HUES48 (cell line): ENCODE measurements at regions not wholly inside any gene's neighbourhood (a gene's known extent, or its start where the extent isn't known, plus 50 kb on each side); places are given as distances from the start of the nearest gene placed in this dataset.

Experiments used
- H3K27ac ChIP-seq: one replicate; pipeline ENCODE4 v1.7.0; 2013; ENCODE audit warnings: low read depth, low read length, inconsistent platforms
- H3K27me3 ChIP-seq: 2 replicates; pipeline ENCODE4 v1.6.1; 2013; ENCODE audit warnings: mild to moderate bottlenecking, low read length; ENCODE audit not compliant: control insufficient read depth, insufficient read depth
- H3K36me3 ChIP-seq: 2 replicates; pipeline ENCODE4 v1.6.1; 2013; ENCODE audit warnings: low read length; ENCODE audit not compliant: control insufficient read depth, insufficient read depth
- H3K4me1 ChIP-seq: 2 replicates; pipeline ENCODE4 v1.6.1; 2013; ENCODE audit warnings: mild to moderate bottlenecking, low read length; ENCODE audit not compliant: control insufficient read depth, insufficient read depth
- H3K4me3 ChIP-seq: 2 replicates; pipeline ENCODE4 v1.5.1; 2013; ENCODE audit warnings: mild to moderate bottlenecking, low read depth, low read length
- H3K9ac ChIP-seq: 2 replicates; pipeline ENCODE4 v1.6.1; 2013; ENCODE audit warnings: mild to moderate bottlenecking, low read depth, low read length, moderate library complexity
- H3K9me3 ChIP-seq: 2 replicates; pipeline ENCODE4 v1.6.1; 2013; ENCODE audit warnings: low read length; ENCODE audit not compliant: control insufficient read depth, insufficient read depth

DNA sequence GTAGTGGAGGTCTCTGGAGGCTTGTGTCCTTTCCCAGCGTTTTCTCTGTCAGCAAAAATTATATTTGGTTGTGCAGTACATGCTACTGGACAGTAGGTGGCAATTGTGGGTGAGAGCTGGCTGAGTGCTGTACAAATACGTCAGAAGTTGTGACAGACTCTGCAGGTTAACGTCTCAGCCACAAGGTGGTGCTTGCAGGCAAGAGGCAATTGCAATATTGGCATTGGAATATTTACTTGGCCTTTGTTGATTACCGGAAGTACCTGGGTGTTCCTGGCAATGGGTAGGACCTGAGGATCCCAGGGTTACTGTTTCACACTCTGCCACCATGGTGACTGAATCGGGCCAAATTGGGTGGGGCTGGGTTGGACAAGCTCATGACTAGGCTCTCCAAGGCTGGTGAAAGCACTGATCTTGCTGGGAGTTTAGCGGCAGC, 333.9 kb upstream of the LMO3 start:
- no peaks in the 10 kb centered on the region for H3K27me3 ChIP-seq
- no peaks in the 10 kb centered on the region for H3K4me1 ChIP-seq
- no peak overlapping the region for H3K27ac ChIP-seq
- no peaks in the 10 kb centered on the region for H3K9me3 ChIP-seq
- H3K36me3 ChIP-seq: no peaks in the 10 kb centered on the region
- H3K9ac ChIP-seq: no peak overlapping the region
- no peak overlapping the region for H3K4me3 ChIP-seq

- H3K9ac ChIP-seq: no peak overlapping the region
These were observed 321.3 kb upstream of the LMO3 start for GRCh38 chr12:16927259-16927658.

GRCh38 chr12:16920451-16920850, 314.5 kb upstream of the LMO3 start:
- H3K4me3 ChIP-seq: no peak overlapping the region
- H3K27me3 ChIP-seq: no peaks in the 10 kb centered on the region
- H3K27ac ChIP-seq: no peak overlapping the region
- no peak overlapping the region for H3K9ac ChIP-seq
- H3K4me1 ChIP-seq: no peaks in the 10 kb centered on the region
- peaks cover 17% of the 10 kb centered on the region for H3K9me3 ChIP-seq
- H3K36me3 ChIP-seq: no peaks in the 10 kb centered on the region

More at GRCh38 chr12:16927259-16927658, 321.3 kb upstream of the LMO3 start:
- Histone ChIP-seq H3K9me3 (no peaks in the 10 kb centered on the region), H3K4me3 (no peak overlapping the region), H3K4me1 (no peaks in the 10 kb centered on the region), H3K27me3 (no peaks in the 10 kb centered on the region), H3K36me3 (no peaks in the 10 kb centered on the region), H3K27ac (no peak overlapping the region)

GRCh38 chr12:16919551-16919950, 313.6 kb upstream of the LMO3 start:
- Histone ChIP-seq H3K36me3 (no peaks in the 10 kb centered on the region), H3K4me1 (no peaks in the 10 kb centered on the region), H3K9me3 (peaks cover 17% of the 10 kb centered on the region), H3K4me3 (no peak overlapping the region), H3K27ac (no peak overlapping the region), H3K27me3 (no peaks in the 10 kb centered on the region), H3K9ac (no peak overlapping the region)

GRCh38 chr12:16914853-16915252, 308.9 kb upstream of the LMO3 start:
- Histone ChIP-seq H3K27ac (no peak overlapping the region), H3K4me1 (no peaks in the 10 kb centered on the region), H3K4me3 (no peak overlapping the region), H3K27me3 (no peaks in the 10 kb centered on the region), H3K36me3 (no peaks in the 10 kb centered on the region), H3K9ac (no peak overlapping the region), H3K9me3 (peaks cover 7% of the 10 kb centered on the region)

DNA sequence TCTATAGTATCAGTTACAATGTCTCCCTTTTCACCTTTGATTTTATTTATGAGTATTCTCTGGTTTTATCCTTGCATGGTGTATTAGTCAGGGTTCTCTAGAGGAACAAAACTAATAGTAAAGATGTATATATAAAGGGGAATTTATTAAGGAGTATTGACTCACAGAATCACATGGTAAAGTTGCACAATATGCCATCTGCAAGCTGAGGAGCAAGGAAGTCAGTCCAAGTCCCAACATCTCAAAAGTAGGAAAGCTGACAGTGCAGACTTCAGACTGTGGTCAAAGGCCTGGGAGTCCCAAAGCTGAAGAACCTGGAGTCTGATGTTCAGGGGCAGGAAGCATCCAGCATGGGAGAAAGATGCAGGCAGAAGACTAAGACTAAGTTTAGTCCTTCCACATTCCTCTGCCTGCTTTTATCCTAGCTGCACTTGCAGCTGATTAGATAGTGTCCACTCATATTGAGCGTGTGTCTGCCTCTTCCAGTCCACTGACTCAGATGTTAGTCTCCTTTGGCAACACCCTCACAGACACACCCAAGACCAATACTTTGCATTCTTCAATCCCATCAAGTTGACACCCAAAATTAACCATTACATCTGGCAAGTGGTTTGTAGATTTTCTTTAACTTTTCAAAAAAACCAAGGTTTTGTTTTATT, 308.0 kb upstream of the LMO3 start:
- Histone ChIP-seq H3K4me1 (no peaks in the 10 kb centered on the region), H3K36me3 (no peaks in the 10 kb centered on the region), H3K27ac (no peak overlapping the region), H3K27me3 (no peaks in the 10 kb centered on the region), H3K4me3 (no peak overlapping the region), H3K9me3 (peaks cover 2% of the 10 kb centered on the region; the same call in 1 of the 2 replicates), H3K9ac (no peak overlapping the region)

DNA sequence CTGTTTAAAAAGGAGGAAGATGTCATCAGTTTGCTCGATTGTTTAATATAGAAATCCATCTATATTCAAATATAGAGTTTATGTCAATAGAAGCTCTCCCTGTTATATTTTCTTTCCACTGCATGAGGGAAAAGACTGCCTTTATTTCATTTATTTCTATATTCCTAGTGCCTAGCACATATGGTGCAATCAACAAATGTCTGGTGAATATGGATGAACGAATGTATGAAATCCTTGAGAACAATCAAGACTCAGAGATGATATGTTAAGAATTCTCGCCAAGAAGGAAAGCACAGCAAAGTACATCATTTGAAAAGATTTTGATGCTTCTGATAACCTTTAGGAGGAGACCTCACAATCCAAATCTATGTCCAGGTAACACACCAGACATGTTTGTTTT, 296.0 kb upstream of the LMO3 start:
- Histone ChIP-seq H3K36me3 (no peaks in the 10 kb centered on the region), H3K4me1 (no peaks in the 10 kb centered on the region), H3K27me3 (no peaks in the 10 kb centered on the region), H3K27ac (no peak overlapping the region), H3K4me3 (no peak overlapping the region), H3K9ac (no peak overlapping the region), H3K9me3 (no peaks in the 10 kb centered on the region)

DNA sequence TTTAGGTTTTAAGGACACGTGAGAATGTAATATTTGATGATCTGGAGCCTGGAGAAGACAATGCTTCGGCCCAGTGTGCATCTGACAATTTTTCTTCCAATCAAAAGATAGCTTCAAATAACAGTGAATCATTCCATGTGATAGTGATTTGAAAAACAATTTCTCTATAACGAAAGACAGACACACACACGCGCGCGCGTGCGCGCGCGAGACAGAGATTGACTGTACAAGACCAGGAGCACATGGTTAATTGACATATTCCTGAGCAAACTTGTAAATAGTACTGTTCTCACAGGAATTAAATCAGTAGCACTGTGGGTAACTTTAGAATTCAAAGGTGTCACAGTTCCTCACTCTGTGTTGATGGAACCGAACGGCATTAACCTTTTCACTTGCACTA, 287.5 kb upstream of the LMO3 start:
- H3K4me3 ChIP-seq: no peak overlapping the region
- no peak overlapping the region for H3K9ac ChIP-seq
- H3K27ac ChIP-seq: no peak overlapping the region
- no peaks in the 10 kb centered on the region for H3K9me3 ChIP-seq
- no peaks in the 10 kb centered on the region for H3K27me3 ChIP-seq
- H3K36me3 ChIP-seq: no peaks in the 10 kb centered on the region
- H3K4me1 ChIP-seq: no peaks in the 10 kb centered on the region

GRCh38 chr12:16891673-16892072, 285.7 kb upstream of the LMO3 start:
- no peaks in the 10 kb centered on the region for H3K36me3 ChIP-seq
- no peaks in the 10 kb centered on the region for H3K4me1 ChIP-seq
- H3K27me3 ChIP-seq: no peaks in the 10 kb centered on the region
- no peak overlapping the region for H3K27ac ChIP-seq
- H3K9ac ChIP-seq: no peak overlapping the region
- H3K4me3 ChIP-seq: no peak overlapping the region
- no peaks in the 10 kb centered on the region for H3K9me3 ChIP-seq

- H3K4me1 ChIP-seq: peaks cover 6% of the 10 kb centered on the region; the same call in 1 of the 2 replicates
- H3K27me3 ChIP-seq: no peaks in the 10 kb centered on the region
- H3K9ac ChIP-seq: no peak overlapping the region
- H3K36me3 ChIP-seq: no peaks in the 10 kb centered on the region
- H3K9me3 ChIP-seq: no peaks in the 10 kb centered on the region
- H3K4me3 ChIP-seq: no peak overlapping the region
- no peak overlapping the region for H3K27ac ChIP-seq
These were observed 278.9 kb upstream of the LMO3 start for GRCh38 chr12:16884819-16885218.

- H3K4me1 ChIP-seq: peaks cover 6% of the 10 kb centered on the region; the same call in 1 of the 2 replicates
- no peaks in the 10 kb centered on the region for H3K27me3 ChIP-seq
- H3K36me3 ChIP-seq: no peaks in the 10 kb centered on the region
- H3K27ac ChIP-seq: no peak overlapping the region
- no peak overlapping the region for H3K9ac ChIP-seq
- H3K4me3 ChIP-seq: no peak overlapping the region
- H3K9me3 ChIP-seq: no peaks in the 10 kb centered on the region
These were observed 278.1 kb upstream of the LMO3 start for GRCh38 chr12:16884056-16884455.
